ENCODE measurements at regions not wholly inside any gene's neighbourhood (a gene's known extent, or its start where the extent isn't known, plus 50 kb on each side); places are given as distances from the start of the nearest gene placed in this dataset.

- Histone ChIP-seq H3K9me3 (ENCODE audit: low read length) (no peaks in the 10 kb centered on the region), H3K4me1 (ENCODE audit: insufficient read depth, low read length, poor library complexity, severe bottlenecking) (no peaks in the 10 kb centered on the region), H3K36me3 (ENCODE audit: insufficient read depth, low read length) (no peaks in the 10 kb centered on the region), H3K27ac (ENCODE audit: low read depth, low read length, poor library complexity, severe bottlenecking) (no peak overlapping the region), H3K9me2 (ENCODE audit: insufficient read depth, low read length) (no peaks in the 10 kb centered on the region), H3K4me3 (ENCODE audit: low read depth, low read length, poor library complexity, severe bottlenecking) (no peak overlapping the region), H4K20me1 (ENCODE audit: insufficient read depth, low read length) (no peaks in the 10 kb centered on the region), H3K4me2 (ENCODE audit: low read length) (no peak overlapping the region), H2AFZ (ENCODE audit: low read length) (no peak overlapping the region), H3K79me2 (ENCODE audit: insufficient read depth, low read depth, low read length) (no peaks in the 10 kb centered on the region)
- CTCF ChIA-PET (ENCODE audit: unreplicated experiment): no interaction called here
- no peak for DNase-seq (ENCODE audit: low spot score)
- POLR2A ChIA-PET: interaction anchor here (0.7 kb wide), 1 partner anchor 37 kb away, joined by 3 read pairs; no protein-coding TSS in a partner anchor
- intact Hi-C loops (cut with micrococcal nuclease; ENCODE audit: unreplicated experiment): no loop called here
- TF ChIP-seq EZH2phosphoT487 (IDR thresholded peaks at IDR 0.05; ENCODE audit: borderline replicate concordance, low read depth, low read length) (no peak), CTCF (conservative IDR thresholded peaks at IDR 0.05; ENCODE audit: low read length) (no peak)
- BruUV-seq (replicated peaks): no TSS peak
Observed at GRCh38 chr12:107386569-107386968, 293.2 kb upstream of the CRY1 start.

GRCh38 chr12:107388263-107388662 lies 294.9 kb upstream of the CRY1 start:
- no TSS peak for BruUV-seq (replicated peaks)
- CTCF ChIA-PET (ENCODE audit: unreplicated experiment): no interaction called here
- Histone ChIP-seq H3K9me2 (ENCODE audit: insufficient read depth, low read length) (no peaks in the 10 kb centered on the region), H3K27ac (ENCODE audit: low read depth, low read length, poor library complexity, severe bottlenecking) (no peak overlapping the region), H3K9me3 (ENCODE audit: low read length) (no peaks in the 10 kb centered on the region), H4K20me1 (ENCODE audit: insufficient read depth, low read length) (no peaks in the 10 kb centered on the region), H3K4me1 (ENCODE audit: insufficient read depth, low read length, poor library complexity, severe bottlenecking) (no peaks in the 10 kb centered on the region), H2AFZ (ENCODE audit: low read length) (no peak overlapping the region), H3K4me3 (ENCODE audit: low read depth, low read length, poor library complexity, severe bottlenecking) (no peak overlapping the region), H3K4me2 (ENCODE audit: low read length) (no peak overlapping the region), H3K79me2 (ENCODE audit: insufficient read depth, low read depth, low read length) (no peaks in the 10 kb centered on the region), H3K36me3 (ENCODE audit: insufficient read depth, low read length) (no peaks in the 10 kb centered on the region)
- POLR2A ChIA-PET: no interaction called here
- intact Hi-C loops (cut with micrococcal nuclease; ENCODE audit: unreplicated experiment): no loop called here
- no peak for DNase-seq (ENCODE audit: low spot score)
- TF ChIP-seq CTCF (conservative IDR thresholded peaks at IDR 0.05; ENCODE audit: low read length) (no peak), EZH2phosphoT487 (IDR thresholded peaks at IDR 0.05; ENCODE audit: borderline replicate concordance, low read depth, low read length) (no peak)

- Histone ChIP-seq H3K36me3 (ENCODE audit: insufficient read depth, low read length) (no peaks in the 10 kb centered on the region), H3K27ac (ENCODE audit: low read depth, low read length, poor library complexity, severe bottlenecking) (no peak overlapping the region), H3K79me2 (ENCODE audit: insufficient read depth, low read depth, low read length) (no peaks in the 10 kb centered on the region), H3K4me1 (ENCODE audit: insufficient read depth, low read length, poor library complexity, severe bottlenecking) (no peaks in the 10 kb centered on the region), H3K4me3 (ENCODE audit: low read depth, low read length, poor library complexity, severe bottlenecking) (no peak overlapping the region), H3K9me3 (ENCODE audit: low read length) (no peaks in the 10 kb centered on the region), H3K9me2 (ENCODE audit: insufficient read depth, low read length) (no peaks in the 10 kb centered on the region), H3K4me2 (ENCODE audit: low read length) (no peak overlapping the region), H2AFZ (ENCODE audit: low read length) (no peak overlapping the region), H4K20me1 (ENCODE audit: insufficient read depth, low read length) (no peaks in the 10 kb centered on the region)
- DNase-seq (ENCODE audit: low spot score): no peak
- intact Hi-C loops (cut with micrococcal nuclease; ENCODE audit: unreplicated experiment): no loop called here
- TF ChIP-seq EZH2phosphoT487 (IDR thresholded peaks at IDR 0.05; ENCODE audit: borderline replicate concordance, low read depth, low read length) (no peak), CTCF (conservative IDR thresholded peaks at IDR 0.05; ENCODE audit: low read length) (no peak)
- BruUV-seq (replicated peaks): no TSS peak
- POLR2A ChIA-PET: no interaction called here
- CTCF ChIA-PET (ENCODE audit: unreplicated experiment): no interaction called here
Observed at GRCh38 chr12:107390414-107390813, 295.2 kb upstream of the PWP1 start.
